SU-DHL-6 (cell line): ENCODE measurements at regions not wholly inside any gene's neighbourhood (a gene's known extent, or its start where the extent isn't known, plus 50 kb on each side); places are given as distances from the start of the nearest gene placed in this dataset.

Experiments used
- H2AFZ ChIP-seq: fragments of 200-600 bp; sonication (generic); 2 replicates; pipeline ENCODE4 v1.6.1; 2014; ENCODE audit warnings: low read depth, mild to moderate bottlenecking, moderate library complexity, mixed read lengths, antibody characterized with exemption, low read length; ENCODE audit not compliant: severe bottlenecking
- H3F3A ChIP-seq: fragments of 200-600 bp; shearing (Covaris generic); 2 replicates; pipeline ENCODE4 v1.6.0; 2016; ENCODE audit warnings: antibody characterized with exemption, mild to moderate bottlenecking; ENCODE audit not compliant: insufficient read depth
- H3K27ac ChIP-seq: fragments of 200-600 bp; sonication (generic); 2 replicates; pipeline ENCODE4 v1.5.1; 2016; ENCODE audit warnings: low read depth, mild to moderate bottlenecking, low read length, moderate library complexity, mixed read lengths
- H3K27me3 ChIP-seq: fragments of 200-600 bp; sonication (generic), shearing (Covaris generic); 2 replicates; pipeline ENCODE4 v1.6.0; 2014; ENCODE audit warnings: mild to moderate bottlenecking, low read length
- H3K36me3 ChIP-seq: fragments of 200-600 bp; sonication (generic); 2 replicates; pipeline ENCODE4 v1.6.1; 2014; ENCODE audit warnings: mild to moderate bottlenecking, low read length, mixed read lengths
- H3K4me2 ChIP-seq: fragments of 300-600, 200-600 bp; shearing (Covaris generic), sonication (generic); 2 replicates; pipeline ENCODE4 v1.6.0; 2014; ENCODE audit warnings: low read length, low read depth, mild to moderate bottlenecking; ENCODE audit not compliant: poor library complexity, severe bottlenecking
- H3K4me3 ChIP-seq: fragments of 200-600 bp; sonication (generic); 2 replicates; pipeline ENCODE4 v1.5.1; 2014; ENCODE audit warnings: antibody characterized with exemption, low read length, mild to moderate bottlenecking, mixed read lengths; ENCODE audit not compliant: insufficient read depth, poor library complexity, severe bottlenecking
- H3K79me2 ChIP-seq: fragments of 200-600 bp; sonication (generic); 2 replicates; pipeline ENCODE4 v1.6.1; 2014; ENCODE audit warnings: mild to moderate bottlenecking, low read length, moderate library complexity; ENCODE audit not compliant: insufficient read depth
- H3K9ac ChIP-seq: fragments of 200-600 bp; sonication (generic); 2 replicates; pipeline ENCODE4 v1.7.0; 2014; ENCODE audit warnings: mild to moderate bottlenecking, low read length
- H3K9me2 ChIP-seq: fragments of 200-600 bp; sonication (generic); replicated peaks from 2 replicates; pipeline ENCODE4 v1.6.1; 2014; ENCODE audit warnings: low read length; ENCODE audit not compliant: insufficient read depth
- H3K9me3 ChIP-seq: fragments of 200-600 bp; sonication (generic); 2 replicates; pipeline ENCODE4 v1.6.1; 2014; ENCODE audit warnings: low read length, mixed read lengths; ENCODE audit not compliant: insufficient read depth
- H4K20me1 ChIP-seq: fragments of 200-600 bp; sonication (generic); 2 replicates; pipeline ENCODE4 v1.6.1; 2014; ENCODE audit warnings: low read depth, mild to moderate bottlenecking, antibody characterized with exemption, low read length, moderate library complexity, mixed read lengths
- CTCF ChIP-seq: fragments of 200-600 bp; sonication (generic); IDR thresholded peaks from one replicate; pipeline ENCODE4 v1.5.1; 2017; ENCODE audit warnings: antibody characterized with exemption, mild to moderate bottlenecking, low read length, moderate library complexity; ENCODE audit not compliant: insufficient read depth, poor library complexity, severe bottlenecking
- EZH2phosphoT487 ChIP-seq: fragments of 200-600 bp; sonication (generic), shearing (Covaris generic); conservative IDR thresholded peaks from 2 replicates; pipeline ENCODE4 v1.6.1; 2018; ENCODE audit warnings: mild to moderate bottlenecking, antibody characterized with exemption, low read length, moderate library complexity, mixed read lengths

DNA sequence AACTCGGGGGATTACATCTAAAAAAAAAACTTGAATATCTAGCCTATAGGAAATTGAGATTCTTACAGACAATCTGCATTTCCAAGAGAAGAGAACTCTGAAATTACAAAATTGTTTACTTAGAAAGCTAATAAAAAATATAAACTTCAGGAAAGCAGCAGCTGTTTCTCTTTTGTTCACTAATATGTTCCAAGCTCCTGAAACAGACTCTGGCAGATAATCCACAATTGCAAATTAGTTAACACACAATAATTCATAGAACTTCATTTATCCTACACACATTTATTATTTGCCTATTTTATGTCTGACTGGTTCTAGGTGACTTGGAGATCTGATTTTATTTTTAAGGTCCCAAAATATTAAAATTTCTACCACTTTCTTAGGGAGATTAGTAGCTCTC is 83.8 kb downstream of the TMEM167A start:
- no peak overlapping the region for H3K4me2 ChIP-seq
- no peak for TF ChIP-seq EZH2phosphoT487
- no peak for TF ChIP-seq CTCF
- no peaks in the 10 kb centered on the region for H3K36me3 ChIP-seq
- H3K27me3 ChIP-seq, result no peaks in the 10 kb centered on the region
- H3K9me2 ChIP-seq, result no peaks in the 10 kb centered on the region
- H3K4me3 ChIP-seq, result no peak overlapping the region
- peaks cover 4% of the 10 kb centered on the region; the same call in 1 of the 2 replicates for H3K9me3 ChIP-seq
- no peaks in the 10 kb centered on the region for H3K79me2 ChIP-seq
- H3K27ac ChIP-seq, result no peak overlapping the region
- H3K9ac ChIP-seq, result no peak overlapping the region
- no peak overlapping the region for H2AFZ ChIP-seq
- H4K20me1 ChIP-seq, result no peaks in the 10 kb centered on the region
- H3F3A ChIP-seq, result no peaks in the 10 kb centered on the region

DNA sequence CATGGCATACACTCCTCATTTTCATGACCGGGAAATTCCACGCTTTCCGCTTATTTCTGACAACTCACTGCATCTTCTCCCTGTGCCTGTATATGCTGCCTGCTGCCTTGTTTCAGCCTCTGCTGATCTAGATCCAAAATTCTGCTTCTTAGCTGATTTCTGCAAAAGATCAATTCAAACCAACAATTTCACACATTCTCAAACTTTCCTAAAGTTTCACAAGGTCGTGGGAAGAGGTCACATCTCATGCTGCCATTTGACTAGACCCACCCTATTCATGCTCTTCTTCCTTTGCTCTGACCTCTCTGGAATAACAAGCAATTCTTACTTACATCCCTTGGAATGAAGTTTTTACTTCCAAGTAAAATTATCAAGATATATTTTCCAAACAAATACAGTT is 84.5 kb downstream of the TMEM167A start:
- H3K79me2 ChIP-seq, result no peaks in the 10 kb centered on the region
- TF ChIP-seq EZH2phosphoT487 (no peak), CTCF (no peak)
- no peak overlapping the region for H3K4me2 ChIP-seq
- no peaks in the 10 kb centered on the region for H3K9me2 ChIP-seq
- H3F3A ChIP-seq, result no peaks in the 10 kb centered on the region
- H3K36me3 ChIP-seq, result no peaks in the 10 kb centered on the region
- H4K20me1 ChIP-seq, result no peaks in the 10 kb centered on the region
- no peak overlapping the region for H3K4me3 ChIP-seq
- no peak overlapping the region for H2AFZ ChIP-seq
- H3K9ac ChIP-seq, result no peak overlapping the region
- no peaks in the 10 kb centered on the region for H3K27me3 ChIP-seq
- no peak overlapping the region for H3K27ac ChIP-seq
- H3K9me3 ChIP-seq, result peaks cover 5% of the 10 kb centered on the region; the same call in 1 of the 2 replicates

GRCh38 chr5:82991678-82992323 is 85.4 kb downstream of the TMEM167A start:
- Histone ChIP-seq H3K36me3 (no peaks in the 10 kb centered on the region), H3K27me3 (no peaks in the 10 kb centered on the region), H2AFZ (no peak overlapping the region), H3F3A (no peaks in the 10 kb centered on the region), H4K20me1 (no peaks in the 10 kb centered on the region), H3K9me2 (no peaks in the 10 kb centered on the region), H3K79me2 (no peaks in the 10 kb centered on the region), H3K9ac (no peak overlapping the region), H3K4me3 (no peak overlapping the region), H3K27ac (no peak overlapping the region), H3K9me3 (peaks cover 5% of the 10 kb centered on the region; the same call in 1 of the 2 replicates), H3K4me2 (no peak overlapping the region)
- TF ChIP-seq CTCF (no peak), EZH2phosphoT487 (no peak)
